GM12878 (cell line): ENCODE measurements at regions not wholly inside any gene's neighbourhood (a gene's known extent, or its start where the extent isn't known, plus 50 kb on each side); places are given as distances from the start of the nearest gene placed in this dataset.

Experiments used
- CTCF ChIP-seq, 3 experiments: IDR thresholded peaks in 2 of 3; conservative IDR thresholded peaks in 1 of 3; 2 replicates each; pipeline ENCODE4 v1.5.1; 2011; ENCODE audit warnings: low read depth in 3 of 3, low read length in 3 of 3, mild to moderate bottlenecking in 3 of 3, control low read depth in 2 of 3, moderate library complexity in 2 of 3, inconsistent platforms in 1 of 3, mixed read lengths in 1 of 3; ENCODE audit not compliant: control insufficient read depth in 2 of 3, insufficient read depth in 1 of 3; ENCODE audit errors: extremely low read depth in 1 of 3
- EGR1 ChIP-seq, 2 experiments: IDR thresholded peaks; 1 replicate in 1 of 2; 2 replicates in 1 of 2; pipeline ENCODE4 v1.6.1; 2011 to 2012; ENCODE audit warnings: low read depth in 2 of 2, low read length in 2 of 2, borderline replicate concordance in 1 of 2, mild to moderate bottlenecking in 1 of 2, moderate library complexity in 1 of 2
- EP300 ChIP-seq, 2 experiments: fragments of 150-350 bp in 1 of 2; IDR thresholded peaks; 2 replicates each; pipeline ENCODE4 v1.6.1; 2011 to 2012; ENCODE audit warnings: low read depth in 2 of 2, low read length in 2 of 2, borderline replicate concordance in 1 of 2, improper control_type of control experiment in 1 of 2, inconsistent platforms in 1 of 2; ENCODE audit not compliant: control insufficient read depth in 1 of 2
- NR2F1 ChIP-seq: fragments of 450-650 bp; conservative IDR thresholded peaks from 2 replicates; pipeline ENCODE4 v1.6.1; 2017; ENCODE audit warnings: mild to moderate bottlenecking
- PML ChIP-seq: IDR thresholded peaks from 2 replicates; pipeline ENCODE4 v1.6.1; 2012; ENCODE audit warnings: low read length, inconsistent platforms
- POLR2A ChIP-seq: IDR thresholded peaks from 2 replicates; pipeline ENCODE4 v1.6.1; 2011; ENCODE audit warnings: low read depth, mild to moderate bottlenecking, low read length
- RELA ChIP-seq: fragments of 450-650 bp; IDR thresholded peaks from 2 replicates; pipeline ENCODE4 v1.8.0; 2014; ENCODE audit warnings: borderline replicate concordance; ENCODE audit not compliant: partially characterized antibody
- SP1 ChIP-seq: IDR thresholded peaks from one replicate; pipeline ENCODE4 v1.6.1; 2011; ENCODE audit warnings: low read depth, low read length
- TBL1XR1 ChIP-seq: IDR thresholded peaks from 2 replicates; pipeline ENCODE4 v1.6.1; 2012; ENCODE audit warnings: low read depth, low read length, improper control_type of control experiment

DNA sequence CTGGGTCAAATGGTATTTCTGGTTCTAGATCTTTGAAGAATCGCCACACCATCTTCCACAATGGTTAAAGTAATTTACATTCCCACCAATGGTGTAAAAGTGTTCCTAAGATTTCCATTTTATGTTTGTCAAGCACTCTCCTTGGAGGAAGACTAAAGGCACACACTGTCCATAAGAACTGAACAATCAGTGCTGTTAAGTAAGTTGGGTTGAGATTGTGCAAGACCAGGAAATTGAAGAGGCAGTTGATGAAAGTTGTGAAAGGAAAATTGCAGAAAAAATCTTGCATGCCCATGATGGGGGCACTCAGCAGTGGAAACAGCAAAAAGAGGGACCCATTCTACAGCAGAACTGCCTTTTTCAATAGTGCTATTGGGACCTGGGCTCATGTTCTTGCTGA lies 323.6 kb downstream of the DLEU7 start:
- TF ChIP-seq CTCF (IDR thresholded peaks at IDR 0.05 in 2 of 3, conservative IDR thresholded peaks at IDR 0.05 in 1 of 3; ENCODE audit: control insufficient read depth in 2 of 3, extremely low read depth in 1 of 3, insufficient read depth in 1 of 3, low read depth in 3 of 3, low read length in 3 of 3) (no peak), EGR1 (IDR thresholded peaks at IDR 0.05; ENCODE audit: borderline replicate concordance in 1 of 2, low read depth in 2 of 2, low read length in 2 of 2) (no peak), PML (no peak), EP300 (IDR thresholded peaks at IDR 0.05; ENCODE audit: borderline replicate concordance in 1 of 2, control insufficient read depth in 1 of 2, low read depth in 2 of 2, low read length in 2 of 2) (no peak), SP1 (no peak), NR2F1 (no peak), POLR2A (no peak), RELA (no peak), TBL1XR1 (no peak)
